Omental fat pad (tissue), 3 donors: ENCODE measurements at regions not wholly inside any gene's neighbourhood (a gene's known extent, or its start where the extent isn't known, plus 50 kb on each side); places are given as distances from the start of the nearest gene placed in this dataset.

Source experiments
- ATAC-seq: fragments of 150-250 bp; one replicate; pipeline ENCODE4 v1.9.1; 2016; ENCODE audit warnings: mild to moderate bottlenecking, moderate library complexity; ENCODE audit not compliant: low FRiP score
- DNase-seq: peaks from one replicate; pipeline ENCODE4 v3.0.0-alpha.2; 2019; ENCODE audit warnings: low spot score
- TF ChIP-seq, protein P1 (sequence below), 3 donors: fragments of 450-650 bp; IDR thresholded peaks; one replicate each; pipeline ENCODE4 v1.5.1; 2016 to 2017; ENCODE audit warnings: antibody characterized with exemption in 3 of 3, mild to moderate bottlenecking in 3 of 3, moderate library complexity in 2 of 3

DNA sequence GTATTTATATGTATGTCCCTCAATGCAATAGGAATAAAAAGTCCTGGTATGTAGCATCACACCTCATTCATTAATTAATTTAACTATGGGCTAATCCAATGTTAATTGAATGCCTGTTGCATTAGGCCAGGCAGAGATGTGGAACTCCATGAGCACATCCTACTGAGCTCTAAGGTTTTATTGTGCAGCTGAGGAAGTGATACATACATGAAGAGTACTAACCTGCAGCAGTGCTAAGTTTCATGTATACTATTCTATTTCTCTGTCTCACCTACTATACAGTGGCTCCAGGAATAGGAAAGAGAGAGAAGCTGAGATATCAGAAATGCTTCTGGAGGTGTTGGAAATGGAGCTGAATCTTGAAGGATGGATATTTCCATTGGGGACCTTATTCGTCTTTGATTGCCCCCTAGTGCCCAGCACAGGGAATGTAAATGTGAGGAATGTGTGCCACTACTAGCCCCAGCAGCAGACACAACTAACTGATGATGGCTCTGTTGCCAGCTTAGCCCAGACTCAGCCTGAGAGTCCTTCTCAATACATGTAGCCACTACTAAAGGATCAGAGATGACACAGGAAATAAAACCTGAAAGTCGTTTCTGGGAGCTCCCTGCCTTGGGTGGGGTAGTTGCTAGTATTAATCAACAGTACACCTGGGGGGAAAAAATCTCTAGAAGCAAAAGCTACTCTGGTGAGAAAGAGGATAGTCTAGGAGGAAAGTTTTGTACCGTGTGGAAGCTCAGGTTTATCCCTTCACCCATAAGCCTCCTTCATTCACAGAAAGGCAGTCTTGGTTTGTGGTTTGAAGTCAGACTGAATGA, 173.3 kb upstream of the FOXD3 start:
- TF ChIP-seq, protein P1, sequence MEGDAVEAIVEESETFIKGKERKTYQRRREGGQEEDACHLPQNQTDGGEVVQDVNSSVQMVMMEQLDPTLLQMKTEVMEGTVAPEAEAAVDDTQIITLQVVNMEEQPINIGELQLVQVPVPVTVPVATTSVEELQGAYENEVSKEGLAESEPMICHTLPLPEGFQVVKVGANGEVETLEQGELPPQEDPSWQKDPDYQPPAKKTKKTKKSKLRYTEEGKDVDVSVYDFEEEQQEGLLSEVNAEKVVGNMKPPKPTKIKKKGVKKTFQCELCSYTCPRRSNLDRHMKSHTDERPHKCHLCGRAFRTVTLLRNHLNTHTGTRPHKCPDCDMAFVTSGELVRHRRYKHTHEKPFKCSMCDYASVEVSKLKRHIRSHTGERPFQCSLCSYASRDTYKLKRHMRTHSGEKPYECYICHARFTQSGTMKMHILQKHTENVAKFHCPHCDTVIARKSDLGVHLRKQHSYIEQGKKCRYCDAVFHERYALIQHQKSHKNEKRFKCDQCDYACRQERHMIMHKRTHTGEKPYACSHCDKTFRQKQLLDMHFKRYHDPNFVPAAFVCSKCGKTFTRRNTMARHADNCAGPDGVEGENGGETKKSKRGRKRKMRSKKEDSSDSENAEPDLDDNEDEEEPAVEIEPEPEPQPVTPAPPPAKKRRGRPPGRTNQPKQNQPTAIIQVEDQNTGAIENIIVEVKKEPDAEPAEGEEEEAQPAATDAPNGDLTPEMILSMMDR (IDR thresholded peaks at IDR 0.05) = no peak
- DNase-seq (no peak), ATAC-seq (no peak)

DNA sequence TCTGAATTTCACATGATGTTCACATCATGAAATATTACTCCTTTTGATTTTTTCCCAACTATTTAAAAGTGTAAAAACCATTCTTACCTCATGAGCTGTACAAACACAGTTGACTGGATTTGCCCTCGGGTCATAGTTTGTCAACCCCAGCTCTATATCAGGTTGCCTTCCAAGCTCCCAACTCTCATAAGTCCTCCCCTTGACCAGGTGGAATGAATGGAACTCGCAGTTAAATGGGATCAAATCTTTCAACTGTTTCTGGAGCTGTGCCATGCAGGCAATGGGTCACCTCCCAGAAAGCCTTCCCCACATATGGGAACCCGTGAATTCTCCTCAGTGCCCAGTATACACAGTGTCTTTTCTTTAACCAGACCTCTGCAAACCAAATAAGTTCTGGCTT, 169.8 kb upstream of the FOXD3 start:
- DNase-seq (no peak), ATAC-seq (no peak)
- TF ChIP-seq, protein P1 (IDR thresholded peaks at IDR 0.05) = no peak

DNA sequence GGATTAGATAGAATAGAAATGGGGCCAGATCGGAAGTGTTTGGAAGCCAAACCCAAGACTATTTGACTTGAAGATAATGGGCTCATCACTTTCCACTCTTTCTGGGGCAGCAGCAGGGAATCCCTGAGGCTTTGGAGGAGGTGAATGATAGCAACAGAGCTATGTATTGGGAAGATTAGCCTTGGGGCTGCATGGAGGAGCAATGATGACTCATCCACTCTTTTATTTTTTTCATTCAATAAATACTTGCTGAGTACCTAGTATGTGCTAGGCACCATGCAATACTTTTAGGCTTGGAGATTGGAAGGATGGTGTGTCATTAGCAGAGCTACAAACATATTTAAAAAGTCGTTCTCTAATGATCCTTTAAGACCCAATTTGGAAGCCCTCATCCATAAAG, 166.9 kb upstream of the FOXD3 start:
- DNase-seq (no peak), ATAC-seq (no peak)
- TF ChIP-seq, protein P1 (IDR thresholded peaks at IDR 0.05) = no peak

DNA sequence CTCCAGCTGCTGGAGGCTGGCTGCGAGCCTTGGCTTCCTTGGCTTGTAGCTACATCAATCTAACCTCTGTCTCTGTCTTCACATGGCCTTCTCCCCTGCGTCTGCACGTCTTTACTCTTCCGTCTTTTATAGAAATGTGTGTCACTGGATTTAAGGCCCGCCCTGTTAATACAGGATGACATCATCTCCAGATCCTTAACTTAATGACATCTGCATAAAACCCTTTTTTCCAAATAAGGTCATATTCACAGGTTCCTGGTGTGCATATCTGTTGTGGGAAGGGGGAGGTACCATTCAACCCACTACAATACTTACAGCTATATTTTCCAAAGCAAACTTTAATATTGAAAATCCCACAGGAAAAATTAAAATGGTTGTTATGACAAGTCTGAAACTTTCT, 165.3 kb upstream of the FOXD3 start:
- TF ChIP-seq, protein P1 (IDR thresholded peaks at IDR 0.05) = no peak
- ATAC-seq = no peak
- DNase-seq = no peak

DNA sequence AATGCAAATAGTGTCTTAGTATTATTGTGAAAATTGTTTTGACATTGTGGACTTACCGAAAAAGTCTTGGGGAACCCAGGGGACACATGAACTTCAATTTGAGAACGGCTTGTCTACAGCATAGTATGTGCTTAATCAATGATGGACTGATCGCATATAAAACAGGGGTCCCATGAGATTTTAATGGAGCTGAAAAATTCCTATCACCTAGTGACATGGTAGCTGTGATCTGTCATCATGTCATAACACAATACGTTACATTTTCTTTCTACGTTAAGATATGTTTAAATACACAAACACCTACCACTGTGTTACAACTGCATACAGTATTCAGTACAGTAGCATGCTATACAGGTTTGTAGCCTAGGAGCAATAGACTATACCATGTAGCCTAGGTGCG, 153.3 kb upstream of the FOXD3 start:
- DNase-seq = no peak
- TF ChIP-seq, protein P1 (IDR thresholded peaks at IDR 0.05) = no peak

DNA sequence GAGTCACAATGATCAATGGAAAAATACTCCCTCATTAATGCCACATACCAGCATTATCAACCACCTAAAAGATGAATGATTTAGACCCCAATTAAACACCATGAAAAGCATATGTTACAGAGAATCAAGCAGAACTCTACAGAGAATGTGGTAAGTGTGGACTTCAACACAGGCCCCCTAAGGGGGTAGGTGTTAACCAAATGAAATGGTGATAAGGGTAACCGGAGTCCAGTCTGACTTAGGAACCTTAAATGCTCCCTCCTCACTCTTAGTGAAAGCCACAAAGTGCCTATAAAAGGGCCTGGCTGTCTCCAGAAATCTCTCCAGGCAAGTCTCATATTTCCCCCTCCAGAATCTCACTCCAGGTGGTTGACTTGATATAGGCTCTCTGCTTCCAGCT, 149.2 kb upstream of the FOXD3 start:
- TF ChIP-seq, protein P1 (IDR thresholded peaks at IDR 0.05) = no peak
- ATAC-seq = no peak
- no peak for DNase-seq

More for the DNA sequence above, 153.3 kb upstream of the FOXD3 start:
- no peak for ATAC-seq

DNA sequence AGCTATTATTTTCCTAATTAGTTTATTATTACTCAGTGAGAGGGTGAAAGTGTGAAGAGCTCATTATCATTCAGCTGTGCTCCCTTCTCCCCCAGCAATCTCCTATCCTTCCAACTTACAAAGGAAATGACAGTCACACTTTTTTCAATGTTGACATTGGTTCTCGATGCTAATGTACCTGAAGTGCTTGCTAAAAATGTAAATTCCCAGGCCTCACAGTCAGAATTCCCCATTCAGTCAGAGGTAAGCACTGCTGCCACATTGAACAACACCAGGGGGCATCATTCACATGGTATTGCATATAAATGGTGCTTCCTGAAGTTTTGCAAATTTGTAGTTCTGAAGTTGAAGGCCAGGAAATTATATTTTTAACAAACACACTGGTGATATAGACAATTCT, 132.7 kb upstream of the FOXD3 start:
- TF ChIP-seq, protein P1 (IDR thresholded peaks at IDR 0.05) = no peak
- ATAC-seq = no peak
- no peak for DNase-seq
